ENCODE measurements at regions not wholly inside any gene's neighbourhood (a gene's known extent, or its start where the extent isn't known, plus 50 kb on each side); places are given as distances from the start of the nearest gene placed in this dataset.

GRCh38 chr2:52697690-52698089 lies 1069.9 kb upstream of the CHAC2 start:
- TF ChIP-seq, protein P1, sequence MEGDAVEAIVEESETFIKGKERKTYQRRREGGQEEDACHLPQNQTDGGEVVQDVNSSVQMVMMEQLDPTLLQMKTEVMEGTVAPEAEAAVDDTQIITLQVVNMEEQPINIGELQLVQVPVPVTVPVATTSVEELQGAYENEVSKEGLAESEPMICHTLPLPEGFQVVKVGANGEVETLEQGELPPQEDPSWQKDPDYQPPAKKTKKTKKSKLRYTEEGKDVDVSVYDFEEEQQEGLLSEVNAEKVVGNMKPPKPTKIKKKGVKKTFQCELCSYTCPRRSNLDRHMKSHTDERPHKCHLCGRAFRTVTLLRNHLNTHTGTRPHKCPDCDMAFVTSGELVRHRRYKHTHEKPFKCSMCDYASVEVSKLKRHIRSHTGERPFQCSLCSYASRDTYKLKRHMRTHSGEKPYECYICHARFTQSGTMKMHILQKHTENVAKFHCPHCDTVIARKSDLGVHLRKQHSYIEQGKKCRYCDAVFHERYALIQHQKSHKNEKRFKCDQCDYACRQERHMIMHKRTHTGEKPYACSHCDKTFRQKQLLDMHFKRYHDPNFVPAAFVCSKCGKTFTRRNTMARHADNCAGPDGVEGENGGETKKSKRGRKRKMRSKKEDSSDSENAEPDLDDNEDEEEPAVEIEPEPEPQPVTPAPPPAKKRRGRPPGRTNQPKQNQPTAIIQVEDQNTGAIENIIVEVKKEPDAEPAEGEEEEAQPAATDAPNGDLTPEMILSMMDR (conservative IDR thresholded peaks at IDR 0.05; ENCODE audit: low read depth): no peak
- ChIA-PET CTCF (no interaction called here), POLR2A (ENCODE audit: low non-redundant PET) (no interaction called here)
- H3K27ac ChIP-seq: no peak overlapping the region
- DNase-seq (ENCODE audit: low spot score): no peak

GRCh38 chr2:52695731-52696130 lies 1071.9 kb upstream of the CHAC2 start:
- H3K27ac ChIP-seq: no peak overlapping the region

GRCh38 chr2:52686935-52687334 lies 1080.7 kb upstream of the CHAC2 start:
- POLR2A ChIA-PET (ENCODE audit: low non-redundant PET): no interaction called here
- DNase-seq (ENCODE audit: low spot score): no peak
- CTCF ChIA-PET: no interaction called here
- TF ChIP-seq, protein P1 (conservative IDR thresholded peaks at IDR 0.05; ENCODE audit: low read depth): no peak
- no peak overlapping the region for H3K27ac ChIP-seq

More at GRCh38 chr2:52695731-52696130, 1071.9 kb upstream of the CHAC2 start:
- POLR2A ChIA-PET (ENCODE audit: low non-redundant PET): no interaction called here
- no peak for DNase-seq (ENCODE audit: low spot score)
- TF ChIP-seq, protein P1 (conservative IDR thresholded peaks at IDR 0.05; ENCODE audit: low read depth): no peak
- CTCF ChIA-PET: no interaction called here

DNA sequence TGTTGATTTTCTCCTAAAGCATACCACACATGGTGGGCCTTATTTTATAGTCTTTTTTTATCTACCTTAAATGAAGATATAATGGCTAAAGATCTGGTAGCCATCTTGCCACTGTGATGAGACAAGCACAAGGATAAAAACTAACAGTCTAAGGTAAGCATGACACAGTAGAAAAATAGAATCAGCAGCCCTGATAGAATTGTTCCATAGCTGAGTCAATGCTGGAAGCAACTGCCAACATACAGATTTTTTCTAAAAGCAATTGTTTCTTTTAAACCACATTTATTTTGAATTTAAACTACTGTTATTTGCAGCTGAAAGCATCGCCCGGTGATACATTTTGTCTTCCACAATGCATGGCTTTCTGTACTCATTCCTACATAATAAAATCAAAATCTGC lies 1091.5 kb upstream of the CHAC2 start:
- no peak overlapping the region for H3K27ac ChIP-seq
- POLR2A ChIA-PET (ENCODE audit: low non-redundant PET): no interaction called here
- DNase-seq (ENCODE audit: low spot score): no peak
- TF ChIP-seq, protein P1 (conservative IDR thresholded peaks at IDR 0.05; ENCODE audit: low read depth): no peak
- CTCF ChIA-PET: no interaction called here

GRCh38 chr2:52668724-52669123 lies 1098.9 kb upstream of the CHAC2 start:
- H3K27ac ChIP-seq: no peak overlapping the region
- ChIA-PET CTCF (no interaction called here), POLR2A (ENCODE audit: low non-redundant PET) (no interaction called here)
- no peak for DNase-seq (ENCODE audit: low spot score)
- TF ChIP-seq, protein P1 (conservative IDR thresholded peaks at IDR 0.05; ENCODE audit: low read depth): no peak

DNA sequence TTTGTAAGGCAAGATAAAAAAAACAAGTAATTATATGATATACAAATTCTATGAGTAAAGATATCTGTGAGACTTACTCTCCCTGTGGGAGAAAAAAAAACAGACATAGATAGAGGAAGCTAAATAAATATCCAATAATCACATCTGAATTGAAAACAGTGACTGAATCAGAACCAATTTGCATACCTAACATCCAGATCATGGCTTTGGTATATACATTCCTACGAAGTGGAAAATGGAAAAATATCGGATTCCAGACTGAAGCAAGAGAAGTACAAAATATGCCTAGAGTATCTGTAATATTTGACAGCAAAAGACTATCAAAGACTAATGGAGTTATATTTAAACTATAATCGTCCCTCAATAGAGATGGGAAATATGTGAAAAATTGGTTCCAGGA lies 1108.1 kb upstream of the CHAC2 start:
- H3K27ac ChIP-seq: no peak overlapping the region
- TF ChIP-seq, protein P1 (conservative IDR thresholded peaks at IDR 0.05; ENCODE audit: low read depth): no peak
- CTCF ChIA-PET: no interaction called here
- POLR2A ChIA-PET (ENCODE audit: low non-redundant PET): no interaction called here
- no peak for DNase-seq (ENCODE audit: low spot score)

- ChIA-PET POLR2A (ENCODE audit: low non-redundant PET) (no interaction called here), CTCF (no interaction called here)
- no peak overlapping the region for H3K27ac ChIP-seq
- no peak for DNase-seq (ENCODE audit: low spot score)
- TF ChIP-seq, protein P1 (conservative IDR thresholded peaks at IDR 0.05; ENCODE audit: low read depth): no peak
Observed at GRCh38 chr2:52658598-52658997, 1109.0 kb upstream of the CHAC2 start.
